ENCODE measurements at regions not wholly inside any gene's neighbourhood (a gene's known extent, or its start where the extent isn't known, plus 50 kb on each side); places are given as distances from the start of the nearest gene placed in this dataset.

- Histone ChIP-seq H3K79me2 (ENCODE audit: low read length) (no peaks in the 10 kb centered on the region), H3K27me3 (replicated peaks; ENCODE audit: insufficient read depth, low read length) (no peaks in the 10 kb centered on the region), H3K4me2 (ENCODE audit: low read depth, low read length) (no peak overlapping the region), H3K4me3 (ENCODE audit: low read length) (no peak overlapping the region), H2AFZ (ENCODE audit: low read length) (no peak overlapping the region), H3K9me2 (replicated peaks; ENCODE audit: insufficient read depth, low read length) (no peaks in the 10 kb centered on the region), H4K20me1 (ENCODE audit: insufficient read depth, low read length) (no peaks in the 10 kb centered on the region), H3F3A (ENCODE audit: insufficient read depth, low read length) (no peaks in the 10 kb centered on the region), H3K9me3 (replicated peaks; ENCODE audit: insufficient read depth, low read length) (no peaks in the 10 kb centered on the region), H3K36me3 (replicated peaks; ENCODE audit: insufficient read depth, low read length) (no peaks in the 10 kb centered on the region), H3K9ac (ENCODE audit: low read length) (no peak overlapping the region), H3K27ac (ENCODE audit: low read length) (no peak overlapping the region), H3K4me1 (ENCODE audit: low read length) (no peaks in the 10 kb centered on the region)
- TF ChIP-seq, protein P1, sequence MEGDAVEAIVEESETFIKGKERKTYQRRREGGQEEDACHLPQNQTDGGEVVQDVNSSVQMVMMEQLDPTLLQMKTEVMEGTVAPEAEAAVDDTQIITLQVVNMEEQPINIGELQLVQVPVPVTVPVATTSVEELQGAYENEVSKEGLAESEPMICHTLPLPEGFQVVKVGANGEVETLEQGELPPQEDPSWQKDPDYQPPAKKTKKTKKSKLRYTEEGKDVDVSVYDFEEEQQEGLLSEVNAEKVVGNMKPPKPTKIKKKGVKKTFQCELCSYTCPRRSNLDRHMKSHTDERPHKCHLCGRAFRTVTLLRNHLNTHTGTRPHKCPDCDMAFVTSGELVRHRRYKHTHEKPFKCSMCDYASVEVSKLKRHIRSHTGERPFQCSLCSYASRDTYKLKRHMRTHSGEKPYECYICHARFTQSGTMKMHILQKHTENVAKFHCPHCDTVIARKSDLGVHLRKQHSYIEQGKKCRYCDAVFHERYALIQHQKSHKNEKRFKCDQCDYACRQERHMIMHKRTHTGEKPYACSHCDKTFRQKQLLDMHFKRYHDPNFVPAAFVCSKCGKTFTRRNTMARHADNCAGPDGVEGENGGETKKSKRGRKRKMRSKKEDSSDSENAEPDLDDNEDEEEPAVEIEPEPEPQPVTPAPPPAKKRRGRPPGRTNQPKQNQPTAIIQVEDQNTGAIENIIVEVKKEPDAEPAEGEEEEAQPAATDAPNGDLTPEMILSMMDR (IDR thresholded peaks at IDR 0.05; ENCODE audit: low read length): no peak
- TF ChIP-seq EZH2phosphoT487 (IDR thresholded peaks at IDR 0.05; ENCODE audit: low read length) (no peak), EZH2 (optimal IDR thresholded peaks at IDR 0.05; ENCODE audit: low read depth, low read length) (no peak)
- DNase-seq: no peak
Observed at GRCh38 chr3:171932153-171932611, 89.0 kb downstream of the TMEM212 start.

GRCh38 chr3:171933441-171933840 lies 90.3 kb downstream of the TMEM212 start:
- Histone ChIP-seq H3F3A (ENCODE audit: insufficient read depth, low read length) (no peaks in the 10 kb centered on the region), H3K4me1 (ENCODE audit: low read length) (no peaks in the 10 kb centered on the region), H3K36me3 (replicated peaks; ENCODE audit: insufficient read depth, low read length) (no peaks in the 10 kb centered on the region), H3K27me3 (replicated peaks; ENCODE audit: insufficient read depth, low read length) (no peaks in the 10 kb centered on the region), H3K9me2 (replicated peaks; ENCODE audit: insufficient read depth, low read length) (no peaks in the 10 kb centered on the region), H3K9ac (ENCODE audit: low read length) (no peak overlapping the region), H4K20me1 (ENCODE audit: insufficient read depth, low read length) (no peaks in the 10 kb centered on the region), H3K27ac (ENCODE audit: low read length) (no peak overlapping the region), H3K4me2 (ENCODE audit: low read depth, low read length) (no peak overlapping the region), H2AFZ (ENCODE audit: low read length) (no peak overlapping the region), H3K79me2 (ENCODE audit: low read length) (no peaks in the 10 kb centered on the region), H3K9me3 (replicated peaks; ENCODE audit: insufficient read depth, low read length) (no peaks in the 10 kb centered on the region), H3K4me3 (ENCODE audit: low read length) (no peak overlapping the region)
- no peak for DNase-seq
- TF ChIP-seq EZH2 (optimal IDR thresholded peaks at IDR 0.05; ENCODE audit: low read depth, low read length) (no peak), EZH2phosphoT487 (IDR thresholded peaks at IDR 0.05; ENCODE audit: low read length) (no peak)
- TF ChIP-seq, protein P1 (IDR thresholded peaks at IDR 0.05; ENCODE audit: low read length): no peak

GRCh38 chr3:171935261-171936123 lies 92.3 kb downstream of the TMEM212 start:
- Histone ChIP-seq H3K27me3 (replicated peaks; ENCODE audit: insufficient read depth, low read length) (no peaks in the 10 kb centered on the region), H3K4me1 (ENCODE audit: low read length) (no peaks in the 10 kb centered on the region), H2AFZ (ENCODE audit: low read length) (no peak overlapping the region), H3K4me2 (ENCODE audit: low read depth, low read length) (no peak overlapping the region), H3K9ac (ENCODE audit: low read length) (no peak overlapping the region), H3K79me2 (ENCODE audit: low read length) (no peaks in the 10 kb centered on the region), H3K9me3 (replicated peaks; ENCODE audit: insufficient read depth, low read length) (no peaks in the 10 kb centered on the region), H3K9me2 (replicated peaks; ENCODE audit: insufficient read depth, low read length) (no peaks in the 10 kb centered on the region), H3K27ac (ENCODE audit: low read length) (no peak overlapping the region), H3K4me3 (ENCODE audit: low read length) (no peak overlapping the region), H4K20me1 (ENCODE audit: insufficient read depth, low read length) (no peaks in the 10 kb centered on the region), H3F3A (ENCODE audit: insufficient read depth, low read length) (no peaks in the 10 kb centered on the region), H3K36me3 (replicated peaks; ENCODE audit: insufficient read depth, low read length) (no peaks in the 10 kb centered on the region)
- DNase-seq: no peak
- TF ChIP-seq, protein P1 (IDR thresholded peaks at IDR 0.05; ENCODE audit: low read length): no peak
- TF ChIP-seq EZH2 (optimal IDR thresholded peaks at IDR 0.05; ENCODE audit: low read depth, low read length) (no peak), EZH2phosphoT487 (IDR thresholded peaks at IDR 0.05; ENCODE audit: low read length) (no peak)
